ENCODE measurements at regions not wholly inside any gene's neighbourhood (a gene's known extent, or its start where the extent isn't known, plus 50 kb on each side); places are given as distances from the start of the nearest gene placed in this dataset.

GRCh38 chr11:39190751-39191150 is 2268.7 kb downstream of the LRRC4C start:
- TF ChIP-seq POLR2A (IDR thresholded peaks at IDR 0.05) (no peak), POLR2AphosphoS5 (IDR thresholded peaks at IDR 0.05) (no peak), CTCF (IDR thresholded peaks at IDR 0.05 in 8 of 11, conservative IDR thresholded peaks at IDR 0.05 in 3 of 11) (no peak)
- Histone ChIP-seq H3K27me3 (replicated peaks in 1 of 7) (no peaks in the 10 kb centered on the region), H3K27ac (no peak overlapping the region), H3K4me1 (no peaks in the 10 kb centered on the region), H3K36me3 (no peaks in the 10 kb centered on the region), H3K4me3 (no peak overlapping the region), H3K9me3 (peaks cover 0 to 14% (median 2%) of the 10 kb centered on the region in 8 donors)
- WGBS, 5 donors, result 65 to 74% (median 69%) methylated on average over 2 of the region's 2 CpGs
- intact Hi-C loops (cut with DNase I; ENCODE audit: low total_unique reads), result no loop called here
- DNase-seq, result no peak

DNA sequence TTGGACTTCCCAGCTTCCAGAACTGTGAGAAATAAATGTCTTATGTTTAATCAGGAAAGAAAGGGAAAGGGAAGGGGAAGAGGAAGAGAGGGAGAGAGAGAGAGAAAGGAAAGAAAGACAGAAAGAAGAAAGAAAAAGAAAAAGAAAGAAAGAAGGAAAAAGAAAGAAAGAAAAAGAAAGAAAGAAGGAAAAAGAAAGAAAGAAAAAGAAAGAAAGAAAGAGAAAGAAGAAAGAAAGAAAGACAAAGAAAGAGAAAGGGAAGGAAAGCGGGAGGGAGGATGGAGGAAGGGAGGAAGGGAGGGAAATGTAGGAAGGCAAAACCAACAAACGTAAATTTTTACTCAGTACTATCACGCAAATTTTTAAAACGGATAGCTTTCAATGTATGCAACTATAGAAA is 2281.8 kb downstream of the LRRC4C start:
- H3K4me3 ChIP-seq, result no peak overlapping the region
- no peak for DNase-seq
- TF ChIP-seq CTCF (IDR thresholded peaks at IDR 0.05 in 8 of 11, conservative IDR thresholded peaks at IDR 0.05 in 3 of 11), result no peak
- no peak for TF ChIP-seq POLR2A (IDR thresholded peaks at IDR 0.05)
- TF ChIP-seq POLR2AphosphoS5 (IDR thresholded peaks at IDR 0.05), result no peak
- WGBS, 5 donors, result 89 to 92% (median 90%) methylated on average over 4 of the region's 4 CpGs
- H3K4me1 ChIP-seq, result no peaks in the 10 kb centered on the region
- no peaks in the 10 kb centered on the region for H3K27me3 ChIP-seq (replicated peaks in 1 of 7)
- H3K27ac ChIP-seq, result no peak overlapping the region
- no peaks in the 10 kb centered on the region for H3K36me3 ChIP-seq
- intact Hi-C loops (cut with DNase I; ENCODE audit: low total_unique reads), result no loop called here
- no peaks in the 10 kb centered on the region for H3K9me3 ChIP-seq

DNA sequence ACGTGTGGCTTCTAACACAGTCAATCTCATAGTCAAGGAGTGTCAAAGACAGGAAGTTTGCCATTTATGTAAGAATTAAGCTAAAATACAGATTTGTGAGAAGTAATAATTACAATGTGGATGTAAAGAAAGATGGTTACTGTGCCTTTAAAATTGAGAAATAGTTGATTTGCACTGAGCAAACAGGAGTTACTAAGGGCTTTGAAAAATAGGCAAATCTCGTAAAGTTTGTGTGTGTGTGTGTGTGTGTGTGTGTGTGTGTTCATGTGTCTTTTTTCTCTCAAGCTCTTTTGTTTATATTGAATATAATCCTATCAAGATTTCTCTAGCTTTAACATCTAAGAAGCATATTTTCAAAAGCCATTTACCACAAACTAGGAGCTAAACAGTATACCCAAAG is 2284.5 kb downstream of the LRRC4C start:
- WGBS, 5 donors, result 55 to 71% (median 62%) methylated on average over 2 of the region's 2 CpGs
- TF ChIP-seq CTCF (IDR thresholded peaks at IDR 0.05 in 8 of 11, conservative IDR thresholded peaks at IDR 0.05 in 3 of 11) (no peak), POLR2A (IDR thresholded peaks at IDR 0.05) (no peak), POLR2AphosphoS5 (IDR thresholded peaks at IDR 0.05) (no peak)
- intact Hi-C loops (cut with DNase I; ENCODE audit: low total_unique reads), result no loop called here

GRCh38 chr11:39174196-39174595 is 2285.3 kb downstream of the LRRC4C start:
- TF ChIP-seq CTCF (IDR thresholded peaks at IDR 0.05 in 8 of 11, conservative IDR thresholded peaks at IDR 0.05 in 3 of 11), result no peak
- no peak for TF ChIP-seq POLR2A (IDR thresholded peaks at IDR 0.05)
- no peak for TF ChIP-seq POLR2AphosphoS5 (IDR thresholded peaks at IDR 0.05)
- no peaks in the 10 kb centered on the region for H3K4me1 ChIP-seq
- no peaks in the 10 kb centered on the region for H3K9me3 ChIP-seq
- intact Hi-C loops (cut with DNase I; ENCODE audit: low total_unique reads), result no loop called here
- no peak overlapping the region for H3K27ac ChIP-seq
- DNase-seq, result no peak
- no peaks in the 10 kb centered on the region for H3K27me3 ChIP-seq (replicated peaks in 1 of 7)
- no peaks in the 10 kb centered on the region for H3K36me3 ChIP-seq
- H3K4me3 ChIP-seq, result no peak overlapping the region

More for the DNA sequence above, 2284.5 kb downstream of the LRRC4C start:
- Histone ChIP-seq H3K27ac (no peak overlapping the region), H3K36me3 (no peaks in the 10 kb centered on the region), H3K27me3 (replicated peaks in 1 of 7) (no peaks in the 10 kb centered on the region), H3K9me3 (no peaks in the 10 kb centered on the region), H3K4me1 (no peaks in the 10 kb centered on the region), H3K4me3 (no peak overlapping the region)
- no peak for DNase-seq

Data from spleen (tissue), 11 donors.